ENCODE measurements at regions not wholly inside any gene's neighbourhood (a gene's known extent, or its start where the extent isn't known, plus 50 kb on each side); places are given as distances from the start of the nearest gene placed in this dataset.

DNA sequence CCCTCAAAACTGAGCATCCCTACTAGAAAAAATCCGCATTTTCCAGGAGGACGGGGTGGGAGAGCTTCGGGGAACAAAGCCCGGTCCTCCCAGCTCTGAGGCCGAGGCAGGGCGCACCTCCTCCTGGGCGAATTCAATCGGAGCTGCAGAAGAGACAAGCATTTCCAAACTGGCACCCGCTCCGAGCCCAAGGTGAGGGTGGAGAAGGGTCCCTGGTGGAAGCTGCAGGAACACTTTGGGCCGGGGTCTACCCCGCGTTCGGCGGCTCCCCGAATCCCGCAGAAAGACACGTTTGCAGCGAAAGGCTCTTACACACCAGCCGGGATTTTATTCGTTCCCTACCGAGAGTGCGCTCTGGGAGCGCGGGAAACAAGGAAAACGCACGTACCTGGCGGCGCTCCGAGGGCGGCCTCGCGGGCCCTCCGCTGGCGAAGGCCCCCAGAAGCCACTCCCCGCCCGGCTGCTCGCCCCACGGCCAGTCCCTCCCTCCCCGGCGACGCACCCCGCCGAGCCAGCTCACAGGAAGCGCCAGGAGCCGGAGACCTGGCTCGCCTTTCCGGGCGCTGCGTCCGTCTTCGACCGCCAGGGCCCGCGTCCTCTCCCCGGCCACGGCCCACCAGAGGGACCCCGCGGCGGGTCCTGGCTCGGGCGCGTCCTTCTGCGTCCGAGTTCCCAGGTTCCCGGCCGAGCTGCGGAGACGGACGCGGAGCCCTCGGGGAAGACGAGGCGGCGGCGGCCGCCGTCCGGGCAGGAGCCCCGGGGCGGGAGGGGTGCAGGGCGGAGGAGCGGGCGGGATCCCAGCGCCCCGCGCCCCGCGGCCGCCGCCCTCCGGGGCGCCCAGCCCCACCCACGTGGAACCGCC lies 49.8 kb upstream of the BAHCC1 start:
- no peak overlapping the region for H3K27ac Mint-ChIP-seq
- peak; percentile 48 for DNase-seq (ENCODE audit: low spot score)
- peaks cover 7% of the 10 kb centered on the region for H3K4me1 Mint-ChIP-seq (ENCODE audit: low read depth)
- peaks cover 5% of the 10 kb centered on the region for H3K36me3 Mint-ChIP-seq (ENCODE audit: low read depth)
- intact Hi-C loops (cut with micrococcal nuclease): loop anchor here (2.0 kb wide), 1 partner anchor 167 kb away; the partner anchor contains the start of gene ACTG1
- peak overlapping the region; percentile 67 for H3K4me3 Mint-ChIP-seq (ENCODE audit: low read depth)
- no peaks in the 10 kb centered on the region for H3K9me3 Mint-ChIP-seq
- peaks cover 38% of the 10 kb centered on the region for H3K27me3 Mint-ChIP-seq (ENCODE audit: low read depth)
